ENCODE measurements at regions not wholly inside any gene's neighbourhood (a gene's known extent, or its start where the extent isn't known, plus 50 kb on each side); places are given as distances from the start of the nearest gene placed in this dataset.

GRCh38 chr2:129188451-129188850, 791.0 kb upstream of the RAB6C start:
- Histone ChIP-seq H3K27ac (ENCODE audit: extremely low read depth, low read depth, low read length) (no peak overlapping the region), H3K36me3 (ENCODE audit: control insufficient read depth, insufficient read depth, low read length) (no peaks in the 10 kb centered on the region), H3K4me3 (no peak overlapping the region), H3K9ac (ENCODE audit: insufficient read depth in 1 of 2, low read depth in 2 of 2, low read length in 2 of 2) (no peak overlapping the region), H3K9me3 (replicated peaks; ENCODE audit: control insufficient read depth, insufficient read depth, low read depth, low read length) (no peaks in the 10 kb centered on the region), H3K27me3 (ENCODE audit: control insufficient read depth in 2 of 2, insufficient read depth in 2 of 2, low read length in 2 of 2) (peaks cover 0 to 16% of the 10 kb centered on the region in 2 experiments; a peak in 4 of 5 replicates), H3K4me2 (ENCODE audit: insufficient read depth, low read length) (no peak overlapping the region), H3K4me1 (replicated peaks in 1 of 2; ENCODE audit: control insufficient read depth in 2 of 2, insufficient read depth in 2 of 2, low read length in 2 of 2) (no peaks in the 10 kb centered on the region), H3K9me1 (ENCODE audit: control insufficient read depth, insufficient read depth, low read length) (no peaks in the 10 kb centered on the region), H2AFZ (ENCODE audit: low read depth, low read length) (no peak overlapping the region), H3K79me2 (ENCODE audit: control insufficient read depth, insufficient read depth, low read length) (no peaks in the 10 kb centered on the region), H4K20me1 (replicated peaks; ENCODE audit: control insufficient read depth, insufficient read depth, low read length) (no peaks in the 10 kb centered on the region)
- intact Hi-C loops (cut with micrococcal nuclease), result no loop called here
- ATAC-seq, result no peak
- ChIA-PET POLR2A (no interaction called here), CTCF (ENCODE audit: low intra/inter-chr PET ratio) (no interaction called here)
- in situ Hi-C loops (cut with MboI), result no loop called here
- 1% methylated on average over 9 of the region's 9 CpGs for WGBS (ENCODE audit: insufficient coverage, low coverage, missing lambda C conversion rate)
- no peak for DNase-seq (ENCODE audit: extremely low read depth in 1 of 4, low spot score in 3 of 4)
- no TSS peak for BruUV-seq (replicated peaks)
- TF ChIP-seq CHCHD3 (CRISPR knock-in tag; IDR thresholded peaks at IDR 0.05), result no peak
- TF ChIP-seq ZKSCAN8 (CRISPR knock-in tag; IDR thresholded peaks at IDR 0.05), result no peak
- TF ChIP-seq E2F6 (IDR thresholded peaks at IDR 0.05; ENCODE audit: borderline replicate concordance in 1 of 2, extremely low read depth in 1 of 2, insufficient read depth in 1 of 2, insufficient read length in 1 of 2, low read depth in 1 of 2, low read length in 1 of 2, poor library complexity in 1 of 2, severe bottlenecking in 1 of 2), result no peak
- no peak for TF ChIP-seq SMAD4 (CRISPR knock-in tag; conservative IDR thresholded peaks at IDR 0.05)
- no peak for TF ChIP-seq ZNF239 (CRISPR knock-in tag; IDR thresholded peaks at IDR 0.05)
- TF ChIP-seq PCBP1 (IDR thresholded peaks at IDR 0.05; ENCODE audit: low read depth, low read length, poor library complexity, severe bottlenecking), result no peak
- no peak for TF ChIP-seq CHD2 (IDR thresholded peaks at IDR 0.05; ENCODE audit: low read depth, low read length)
- no peak for TF ChIP-seq LEF1 (IDR thresholded peaks at IDR 0.05)
- no peak for TF ChIP-seq SRSF7 (optimal IDR thresholded peaks at IDR 0.05; ENCODE audit: low read depth, low read length)
- no peak for TF ChIP-seq NCOA6 (IDR thresholded peaks at IDR 0.05)
- no peak for TF ChIP-seq HMG20B (CRISPR knock-in tag; IDR thresholded peaks at IDR 0.05)
- TF ChIP-seq ETV6 (IDR thresholded peaks at IDR 0.05; ENCODE audit: borderline replicate concordance in 1 of 2, low read depth in 2 of 2, low read length in 1 of 2), result no peak
- no peak for TF ChIP-seq ETV6 (CRISPR knock-in tag; IDR thresholded peaks at IDR 0.05; ENCODE audit: borderline replicate concordance)
- TF ChIP-seq CCAR2 (IDR thresholded peaks at IDR 0.05; ENCODE audit: low read depth, low read length), result no peak
- no peak for TF ChIP-seq TAL1 (IDR thresholded peaks at IDR 0.05)
- TF ChIP-seq NEUROD1 (IDR thresholded peaks at IDR 0.05; ENCODE audit: borderline replicate concordance, low read depth, low read length, partially characterized antibody), result no peak
- TF ChIP-seq NKRF (IDR thresholded peaks at IDR 0.05; ENCODE audit: borderline replicate concordance), result no peak
- no peak for TF ChIP-seq KHSRP (IDR thresholded peaks at IDR 0.05)
- TF ChIP-seq TCF7L2 (IDR thresholded peaks at IDR 0.05; ENCODE audit: low read depth, low read length), result no peak
- TF ChIP-seq ZNF175 (CRISPR knock-in tag; IDR thresholded peaks at IDR 0.05; ENCODE audit: low read depth), result no peak
- FAIRE-seq, result no peak
